ENCODE measurements at regions not wholly inside any gene's neighbourhood (a gene's known extent, or its start where the extent isn't known, plus 50 kb on each side); places are given as distances from the start of the nearest gene placed in this dataset.

- H3K27ac ChIP-seq (ENCODE audit: low read length), result no peak overlapping the region
- no peaks in the 10 kb centered on the region for H3K4me1 Mint-ChIP-seq
- H3K4me3 Mint-ChIP-seq, result no peak overlapping the region
These were observed 984.1 kb downstream of the UQCRFS1 start for GRCh38 chr19:28228854-28229253.

GRCh38 chr19:28224441-28224840, 988.5 kb downstream of the UQCRFS1 start:
- ATAC-seq (replicated peaks in 1 of 4), result no peak
- H3K4me3 Mint-ChIP-seq, result no peak overlapping the region
- peaks cover 0 to 3% of the 10 kb centered on the region in 2 experiments for H3K27me3 ChIP-seq (replicated peaks in 1 of 2; ENCODE audit: control insufficient read depth in 2 of 2, extremely low read depth in 1 of 2, insufficient read depth in 2 of 2, low read length in 1 of 2)
- no peaks in the 10 kb centered on the region for H3K4me1 ChIP-seq (ENCODE audit: control insufficient read depth in 1 of 2, extremely low read depth in 1 of 2, insufficient read depth in 2 of 2, low read length in 2 of 2)
- H3K9me3 Mint-ChIP-seq, result peaks cover 3 to 10% (median 10%) of the 10 kb centered on the region in 3 donors
- H3K27ac ChIP-seq (ENCODE audit: low read length), result no peak overlapping the region
- H3K4me3 ChIP-seq (ENCODE audit: control insufficient read depth in 1 of 2, extremely low read depth in 1 of 2, low read length in 1 of 2), result no peak overlapping the region
- H3K9me3 ChIP-seq, result no peaks in the 10 kb centered on the region
- no peak overlapping the region for H3K27ac Mint-ChIP-seq
- DNase-seq, result no peak
- peaks cover 0 to 4% of the 10 kb centered on the region in 2 donors for H3K27me3 Mint-ChIP-seq
- CTCF ChIA-PET, result no interaction called here
- H3K36me3 ChIP-seq (ENCODE audit: control insufficient read depth in 2 of 2, extremely low read depth in 1 of 2, insufficient read depth in 1 of 2, low read length in 1 of 2), result no peaks in the 10 kb centered on the region
- H3K4me1 Mint-ChIP-seq, result no peaks in the 10 kb centered on the region
- no peaks in the 10 kb centered on the region for H3K36me3 Mint-ChIP-seq
- POLR2A ChIA-PET, result interaction anchor here in 1 of 2 donors (0.6 kb wide), 1 partner anchor 735 kb away, joined by 3 read pairs; no protein-coding TSS in a partner anchor
- 86% methylated on average over 8 of the region's 10 CpGs for WGBS (ENCODE audit: insufficient coverage)

More at GRCh38 chr19:28228854-28229253, 984.1 kb downstream of the UQCRFS1 start:
- Histone ChIP-seq H3K9me3 (no peaks in the 10 kb centered on the region), H3K27me3 (replicated peaks in 1 of 2; ENCODE audit: control insufficient read depth in 2 of 2, extremely low read depth in 1 of 2, insufficient read depth in 2 of 2, low read length in 1 of 2) (peaks cover 0 to 3% of the 10 kb centered on the region in 2 experiments), H3K4me1 (ENCODE audit: control insufficient read depth in 1 of 2, extremely low read depth in 1 of 2, insufficient read depth in 2 of 2, low read length in 2 of 2) (no peaks in the 10 kb centered on the region), H3K4me3 (ENCODE audit: control insufficient read depth in 1 of 2, extremely low read depth in 1 of 2, low read length in 1 of 2) (no peak overlapping the region), H3K36me3 (ENCODE audit: control insufficient read depth in 2 of 2, extremely low read depth in 1 of 2, insufficient read depth in 1 of 2, low read length in 1 of 2) (no peaks in the 10 kb centered on the region)
- no peaks in the 10 kb centered on the region for H3K36me3 Mint-ChIP-seq
- ChIA-PET CTCF (no interaction called here), POLR2A (no interaction called here)
- ATAC-seq (replicated peaks in 1 of 4) (no peak), DNase-seq (no peak)
- peaks cover 0 to 9% (median 4%) of the 10 kb centered on the region in 3 donors for H3K9me3 Mint-ChIP-seq
- no CpG with 5 or more reads among the region's 2 CpGs for WGBS (ENCODE audit: insufficient coverage)
- no peaks in the 10 kb centered on the region for H3K27me3 Mint-ChIP-seq
- H3K27ac Mint-ChIP-seq, result no peak overlapping the region

GRCh38 chr19:28221736-28222135, 991.2 kb downstream of the UQCRFS1 start:
- H3K9me3 Mint-ChIP-seq, result peaks cover 3 to 13% (median 12%) of the 10 kb centered on the region in 3 donors
- DNase-seq, result no peak
- H3K9me3 ChIP-seq, result no peaks in the 10 kb centered on the region
- H3K4me3 Mint-ChIP-seq, result no peak overlapping the region
- no peak overlapping the region for H3K27ac ChIP-seq (ENCODE audit: low read length)
- no peak for ATAC-seq (replicated peaks in 1 of 4)
- no peaks in the 10 kb centered on the region for H3K36me3 ChIP-seq (ENCODE audit: control insufficient read depth in 2 of 2, extremely low read depth in 1 of 2, insufficient read depth in 1 of 2, low read length in 1 of 2)
- no peaks in the 10 kb centered on the region for H3K4me1 ChIP-seq (ENCODE audit: control insufficient read depth in 1 of 2, extremely low read depth in 1 of 2, insufficient read depth in 2 of 2, low read length in 2 of 2)
- H3K27me3 ChIP-seq (replicated peaks in 1 of 2; ENCODE audit: control insufficient read depth in 2 of 2, extremely low read depth in 1 of 2, insufficient read depth in 2 of 2, low read length in 1 of 2), result peaks cover 0 to 3% of the 10 kb centered on the region in 2 experiments
- H3K4me3 ChIP-seq (ENCODE audit: control insufficient read depth in 1 of 2, extremely low read depth in 1 of 2, low read length in 1 of 2), result no peak overlapping the region
- ChIA-PET CTCF (no interaction called here), POLR2A (no interaction called here)
- H3K27ac Mint-ChIP-seq, result no peak overlapping the region
- no peaks in the 10 kb centered on the region for H3K4me1 Mint-ChIP-seq
- 56% methylated on average over 3 of the region's 3 CpGs for WGBS (ENCODE audit: insufficient coverage)
- peaks cover 0 to 4% of the 10 kb centered on the region in 2 donors for H3K27me3 Mint-ChIP-seq
- no peaks in the 10 kb centered on the region for H3K36me3 Mint-ChIP-seq

GRCh38 chr19:28218728-28219127, 994.2 kb downstream of the UQCRFS1 start:
- no peaks in the 10 kb centered on the region for H3K36me3 Mint-ChIP-seq
- Histone ChIP-seq H3K9me3 (no peaks in the 10 kb centered on the region), H3K27ac (ENCODE audit: low read length) (no peak overlapping the region), H3K4me1 (ENCODE audit: control insufficient read depth in 1 of 2, extremely low read depth in 1 of 2, insufficient read depth in 2 of 2, low read length in 2 of 2) (no peaks in the 10 kb centered on the region), H3K27me3 (replicated peaks in 1 of 2; ENCODE audit: control insufficient read depth in 2 of 2, extremely low read depth in 1 of 2, insufficient read depth in 2 of 2, low read length in 1 of 2) (no peaks in the 10 kb centered on the region), H3K4me3 (ENCODE audit: control insufficient read depth in 1 of 2, extremely low read depth in 1 of 2, low read length in 1 of 2) (no peak overlapping the region), H3K36me3 (ENCODE audit: control insufficient read depth in 2 of 2, extremely low read depth in 1 of 2, insufficient read depth in 1 of 2, low read length in 1 of 2) (no peaks in the 10 kb centered on the region)
- peaks cover 3 to 14% (median 12%) of the 10 kb centered on the region in 3 donors for H3K9me3 Mint-ChIP-seq
- no peak overlapping the region for H3K27ac Mint-ChIP-seq
- DNase-seq (no peak), ATAC-seq (replicated peaks in 1 of 4) (no peak)
- no peak overlapping the region for H3K4me3 Mint-ChIP-seq
- peaks cover 0 to 4% of the 10 kb centered on the region in 2 donors for H3K27me3 Mint-ChIP-seq
- POLR2A ChIA-PET, result no interaction called here
- CTCF ChIA-PET, result no interaction called here
- 25% methylated on average over 2 of the region's 5 CpGs for WGBS (ENCODE audit: insufficient coverage)
- no peaks in the 10 kb centered on the region for H3K4me1 Mint-ChIP-seq

- no peak overlapping the region for H3K4me3 ChIP-seq (ENCODE audit: control insufficient read depth in 1 of 2, extremely low read depth in 1 of 2, low read length in 1 of 2)
- DNase-seq (no peak), ATAC-seq (replicated peaks in 1 of 4) (no peak)
- no peaks in the 10 kb centered on the region for H3K4me1 Mint-ChIP-seq
- no peaks in the 10 kb centered on the region for H3K36me3 Mint-ChIP-seq
- H3K36me3 ChIP-seq (ENCODE audit: control insufficient read depth in 2 of 2, extremely low read depth in 1 of 2, insufficient read depth in 1 of 2, low read length in 1 of 2), result no peaks in the 10 kb centered on the region
- no peaks in the 10 kb centered on the region for H3K9me3 ChIP-seq
- no peaks in the 10 kb centered on the region for H3K27me3 ChIP-seq (replicated peaks in 1 of 2; ENCODE audit: control insufficient read depth in 2 of 2, extremely low read depth in 1 of 2, insufficient read depth in 2 of 2, low read length in 1 of 2)
- no CpG with 5 or more reads among the region's 1 CpG for WGBS (ENCODE audit: insufficient coverage)
- POLR2A ChIA-PET, result no interaction called here
- no peaks in the 10 kb centered on the region for H3K4me1 ChIP-seq (ENCODE audit: control insufficient read depth in 1 of 2, extremely low read depth in 1 of 2, insufficient read depth in 2 of 2, low read length in 2 of 2)
- no peak overlapping the region for H3K27ac Mint-ChIP-seq
- no peak overlapping the region for H3K27ac ChIP-seq (ENCODE audit: low read length)
- H3K9me3 Mint-ChIP-seq, result peaks cover 3 to 18% (median 13%) of the 10 kb centered on the region in 3 donors
- no peak overlapping the region for H3K4me3 Mint-ChIP-seq
- peaks cover 0 to 4% of the 10 kb centered on the region in 2 donors for H3K27me3 Mint-ChIP-seq
- CTCF ChIA-PET, result no interaction called here
These were observed 995.9 kb downstream of the UQCRFS1 start for GRCh38 chr19:28217022-28217421.

GRCh38 chr19:28213470-28214082, 999.4 kb downstream of the UQCRFS1 start:
- no peaks in the 10 kb centered on the region for H3K9me3 ChIP-seq
- Mint-ChIP-seq H3K4me3 (no peak overlapping the region), H3K36me3 (no peaks in the 10 kb centered on the region), H3K27me3 (no peaks in the 10 kb centered on the region), H3K27ac (no peak overlapping the region), H3K9me3 (peaks cover 4 to 18% (median 5%) of the 10 kb centered on the region in 3 donors), H3K4me1 (no peaks in the 10 kb centered on the region)
- ChIA-PET POLR2A (no interaction called here), CTCF (no interaction called here)
- H3K27me3 ChIP-seq (replicated peaks in 1 of 2; ENCODE audit: control insufficient read depth in 2 of 2, extremely low read depth in 1 of 2, insufficient read depth in 2 of 2, low read length in 1 of 2), result peaks cover 0 to 3% of the 10 kb centered on the region in 2 experiments
- no peak overlapping the region for H3K27ac ChIP-seq (ENCODE audit: low read length)
- ATAC-seq (replicated peaks in 1 of 4), result no peak
- no peaks in the 10 kb centered on the region for H3K36me3 ChIP-seq (ENCODE audit: control insufficient read depth in 2 of 2, extremely low read depth in 1 of 2, insufficient read depth in 1 of 2, low read length in 1 of 2)
- WGBS (ENCODE audit: insufficient coverage), result no CpG with 5 or more reads among the region's 6 CpGs
- no peak for DNase-seq
- no peak overlapping the region for H3K4me3 ChIP-seq (ENCODE audit: control insufficient read depth in 1 of 2, extremely low read depth in 1 of 2, low read length in 1 of 2)
- no peaks in the 10 kb centered on the region for H3K4me1 ChIP-seq (ENCODE audit: control insufficient read depth in 1 of 2, extremely low read depth in 1 of 2, insufficient read depth in 2 of 2, low read length in 2 of 2)

- no peaks in the 10 kb centered on the region for H3K36me3 ChIP-seq (ENCODE audit: control insufficient read depth in 2 of 2, extremely low read depth in 1 of 2, insufficient read depth in 1 of 2, low read length in 1 of 2)
- Mint-ChIP-seq H3K9me3 (peaks cover 3 to 19% (median 4%) of the 10 kb centered on the region in 3 donors), H3K27me3 (no peaks in the 10 kb centered on the region), H3K27ac (no peak overlapping the region), H3K4me3 (no peak overlapping the region), H3K4me1 (no peaks in the 10 kb centered on the region), H3K36me3 (no peaks in the 10 kb centered on the region)
- H3K27ac ChIP-seq (ENCODE audit: low read length), result no peak overlapping the region
- no peak overlapping the region for H3K4me3 ChIP-seq (ENCODE audit: control insufficient read depth in 1 of 2, extremely low read depth in 1 of 2, low read length in 1 of 2)
- CTCF ChIA-PET, result no interaction called here
- POLR2A ChIA-PET, result no interaction called here
- WGBS (ENCODE audit: insufficient coverage), result no CpG with 5 or more reads among the region's 2 CpGs
- ATAC-seq (replicated peaks in 1 of 4) (no peak), DNase-seq (no peak)
- no peaks in the 10 kb centered on the region for H3K9me3 ChIP-seq
- peaks cover 0 to 6% of the 10 kb centered on the region in 2 experiments for H3K27me3 ChIP-seq (replicated peaks in 1 of 2; ENCODE audit: control insufficient read depth in 2 of 2, extremely low read depth in 1 of 2, insufficient read depth in 2 of 2, low read length in 1 of 2)
- no peaks in the 10 kb centered on the region for H3K4me1 ChIP-seq (ENCODE audit: control insufficient read depth in 1 of 2, extremely low read depth in 1 of 2, insufficient read depth in 2 of 2, low read length in 2 of 2)
These were observed 1002.1 kb downstream of the UQCRFS1 start for GRCh38 chr19:28210886-28211285.
